Activated CD8-positive, alpha-beta memory T cell treated with anti-CD3 and anti-CD28 coated beads for 36 hours (primary cell): ENCODE measurements at regions not wholly inside any gene's neighbourhood (a gene's known extent, or its start where the extent isn't known, plus 50 kb on each side); places are given as distances from the start of the nearest gene placed in this dataset.

Experiments used
- CTCF ChIA-PET: fragments of 350-600 bp; sonication (Branson Sonifier 250); formaldehyde crosslinking; loops from one replicate; lab custom pipeline; 2021; ENCODE audit warnings: antibody characterized with exemption; lab: Charles Lee
- POLR2A ChIA-PET: fragments of 350-600 bp; sonication (Branson Sonifier 250); formaldehyde crosslinking; loops from one replicate; lab custom pipeline; 2021; ENCODE audit warnings: antibody characterized with exemption; lab: Charles Lee

- POLR2A ChIA-PET, result no interaction called here
- CTCF ChIA-PET, result no interaction called here
These were observed 57.4 kb upstream of the TMPRSS15 start for GRCh38 chr21:18460979-18461378.

GRCh38 chr21:18461743-18462142 is 58.2 kb upstream of the TMPRSS15 start:
- POLR2A ChIA-PET, result no interaction called here
- CTCF ChIA-PET, result no interaction called here

- ChIA-PET CTCF (no interaction called here), POLR2A (no interaction called here)
These were observed 64.1 kb upstream of the TMPRSS15 start for GRCh38 chr21:18467715-18468114.

GRCh38 chr21:18468790-18469189 is 65.2 kb upstream of the TMPRSS15 start:
- CTCF ChIA-PET, result no interaction called here

GRCh38 chr21:18476639-18477038 is 73.1 kb upstream of the TMPRSS15 start:
- POLR2A ChIA-PET, result no interaction called here
- CTCF ChIA-PET, result no interaction called here

More at GRCh38 chr21:18468790-18469189, 65.2 kb upstream of the TMPRSS15 start:
- POLR2A ChIA-PET, result no interaction called here

GRCh38 chr21:18477043-18477442 is 73.5 kb upstream of the TMPRSS15 start:
- POLR2A ChIA-PET, result no interaction called here
- CTCF ChIA-PET, result no interaction called here

- CTCF ChIA-PET, result no interaction called here
- POLR2A ChIA-PET, result no interaction called here
These were observed 74.9 kb upstream of the TMPRSS15 start for GRCh38 chr21:18478513-18478912.

- CTCF ChIA-PET, result no interaction called here
- POLR2A ChIA-PET, result no interaction called here
These were observed 84.7 kb upstream of the TMPRSS15 start for GRCh38 chr21:18488252-18488651.

- CTCF ChIA-PET, result no interaction called here
- POLR2A ChIA-PET, result no interaction called here
These were observed 89.8 kb upstream of the TMPRSS15 start for GRCh38 chr21:18493422-18493821.

- POLR2A ChIA-PET, result no interaction called here
These were observed 91.9 kb upstream of the TMPRSS15 start for GRCh38 chr21:18495523-18495922.

GRCh38 chr21:18498431-18498830 is 94.8 kb upstream of the TMPRSS15 start:
- CTCF ChIA-PET, result no interaction called here
- POLR2A ChIA-PET, result no interaction called here

More at GRCh38 chr21:18495523-18495922, 91.9 kb upstream of the TMPRSS15 start:
- CTCF ChIA-PET, result no interaction called here

- ChIA-PET POLR2A (no interaction called here), CTCF (no interaction called here)
These were observed 96.3 kb upstream of the TMPRSS15 start for GRCh38 chr21:18499761-18500376.

- CTCF ChIA-PET, result no interaction called here
- POLR2A ChIA-PET, result no interaction called here
These were observed 114.5 kb upstream of the TMPRSS15 start for GRCh38 chr21:18518054-18518481.

- POLR2A ChIA-PET, result no interaction called here
- CTCF ChIA-PET, result no interaction called here
These were observed 117.6 kb upstream of the TMPRSS15 start for GRCh38 chr21:18521204-18521603.

GRCh38 chr21:18522181-18522972 is 118.8 kb upstream of the TMPRSS15 start:
- ChIA-PET CTCF (no interaction called here), POLR2A (no interaction called here)

- ChIA-PET CTCF (no interaction called here), POLR2A (no interaction called here)
These were observed 120.7 kb upstream of the TMPRSS15 start for GRCh38 chr21:18524097-18524880.

GRCh38 chr21:18529254-18529653 is 125.7 kb upstream of the TMPRSS15 start:
- POLR2A ChIA-PET, result no interaction called here
- CTCF ChIA-PET, result no interaction called here

- ChIA-PET CTCF (no interaction called here), POLR2A (no interaction called here)
These were observed 138.5 kb upstream of the TMPRSS15 start for GRCh38 chr21:18542081-18542480.

GRCh38 chr21:18545908-18546307 is 142.3 kb upstream of the TMPRSS15 start:
- CTCF ChIA-PET, result no interaction called here
- POLR2A ChIA-PET, result no interaction called here

GRCh38 chr21:18547347-18547746 is 143.8 kb upstream of the TMPRSS15 start:
- ChIA-PET POLR2A (no interaction called here), CTCF (no interaction called here)
